Tibial artery (tissue), 4 donors: ENCODE measurements at regions not wholly inside any gene's neighbourhood (a gene's known extent, or its start where the extent isn't known, plus 50 kb on each side); places are given as distances from the start of the nearest gene placed in this dataset.
"Not testable (repeated sequence)": the region's sequence is repeated elsewhere in the genome, so short reads cannot be mapped to it uniquely, and the experiment has no call there.

Experiments used
- DNase-seq, 2 donors: peaks; one replicate each; pipeline ENCODE4 v3.0.0-alpha.2; 2019
- H3K27ac ChIP-seq, 2 donors: fragments of 200-600 bp; sonication (generic) in 1 of 2; 1 replicate in 1 of 2; 2 replicates in 1 of 2; pipeline ENCODE4 v1.5.1; 2018 to 2019; ENCODE audit warnings: mild to moderate bottlenecking in 1 of 2
- H3K27me3 ChIP-seq, 2 donors: fragments of 200-600 bp; sonication (generic) in 1 of 2; one replicate each; pipeline versions ENCODE4 v1.5.1 to v1.6.0; 2016 to 2019
- H3K36me3 ChIP-seq, 3 donors: fragments of 200-600 bp; sonication (generic) in 2 of 3; one replicate each; pipeline ENCODE4 v1.5.1; 2016 to 2019; ENCODE audit warnings: mild to moderate bottlenecking in 2 of 3
- H3K4me1 ChIP-seq, 4 donors: fragments of 200-600 bp; sonication (generic) in 2 of 4; 1 replicate in 3 of 4; 2 replicates in 1 of 4; pipeline ENCODE4 v1.5.1; 2016 to 2019
- H3K4me3 ChIP-seq, 2 donors: fragments of 200-600 bp; sonication (generic) in 1 of 2; 1 replicate in 1 of 2; 2 replicates in 1 of 2; pipeline ENCODE4 v1.5.1; 2018 to 2019; ENCODE audit warnings: mild to moderate bottlenecking in 2 of 2
- H3K9me3 ChIP-seq, 3 donors: fragments of 200-600 bp; sonication (generic) in 1 of 3; one replicate each; pipeline ENCODE4 v1.5.1; 2016 to 2019
- intact Hi-C: fragments of 100-400 bp; cut with DNase I; formaldehyde crosslinking; loops from one replicate; pipeline ENCODE4 v1.15.0; 2023; ENCODE audit warnings: low total_unique reads
- TF ChIP-seq, protein P1 (sequence below), 2 experiments: fragments of 200-600 bp in 1 of 2; fragments of 450-650 bp in 1 of 2; IDR thresholded peaks; one replicate each; pipeline ENCODE4 v1.5.1; 2017 to 2019; ENCODE audit warnings: antibody characterized with exemption in 2 of 2, mild to moderate bottlenecking in 1 of 2, moderate library complexity in 1 of 2

- Histone ChIP-seq H3K27ac (no peak overlapping the region), H3K27me3 (no peaks in the 10 kb centered on the region), H3K9me3 (peaks cover 0 to 12% (median 7%) of the 10 kb centered on the region in 3 donors), H3K36me3 (no peaks in the 10 kb centered on the region), H3K4me1 (no peaks in the 10 kb centered on the region), H3K4me3 (no peak overlapping the region)
- no peak for DNase-seq
- intact Hi-C loops = no loop called here
- TF ChIP-seq, protein P1, sequence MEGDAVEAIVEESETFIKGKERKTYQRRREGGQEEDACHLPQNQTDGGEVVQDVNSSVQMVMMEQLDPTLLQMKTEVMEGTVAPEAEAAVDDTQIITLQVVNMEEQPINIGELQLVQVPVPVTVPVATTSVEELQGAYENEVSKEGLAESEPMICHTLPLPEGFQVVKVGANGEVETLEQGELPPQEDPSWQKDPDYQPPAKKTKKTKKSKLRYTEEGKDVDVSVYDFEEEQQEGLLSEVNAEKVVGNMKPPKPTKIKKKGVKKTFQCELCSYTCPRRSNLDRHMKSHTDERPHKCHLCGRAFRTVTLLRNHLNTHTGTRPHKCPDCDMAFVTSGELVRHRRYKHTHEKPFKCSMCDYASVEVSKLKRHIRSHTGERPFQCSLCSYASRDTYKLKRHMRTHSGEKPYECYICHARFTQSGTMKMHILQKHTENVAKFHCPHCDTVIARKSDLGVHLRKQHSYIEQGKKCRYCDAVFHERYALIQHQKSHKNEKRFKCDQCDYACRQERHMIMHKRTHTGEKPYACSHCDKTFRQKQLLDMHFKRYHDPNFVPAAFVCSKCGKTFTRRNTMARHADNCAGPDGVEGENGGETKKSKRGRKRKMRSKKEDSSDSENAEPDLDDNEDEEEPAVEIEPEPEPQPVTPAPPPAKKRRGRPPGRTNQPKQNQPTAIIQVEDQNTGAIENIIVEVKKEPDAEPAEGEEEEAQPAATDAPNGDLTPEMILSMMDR (IDR thresholded peaks at IDR 0.05) = no peak
Measured at GRCh38 chr14:29403091-29403490, 524.6 kb downstream of the PRKD1 start.

DNA sequence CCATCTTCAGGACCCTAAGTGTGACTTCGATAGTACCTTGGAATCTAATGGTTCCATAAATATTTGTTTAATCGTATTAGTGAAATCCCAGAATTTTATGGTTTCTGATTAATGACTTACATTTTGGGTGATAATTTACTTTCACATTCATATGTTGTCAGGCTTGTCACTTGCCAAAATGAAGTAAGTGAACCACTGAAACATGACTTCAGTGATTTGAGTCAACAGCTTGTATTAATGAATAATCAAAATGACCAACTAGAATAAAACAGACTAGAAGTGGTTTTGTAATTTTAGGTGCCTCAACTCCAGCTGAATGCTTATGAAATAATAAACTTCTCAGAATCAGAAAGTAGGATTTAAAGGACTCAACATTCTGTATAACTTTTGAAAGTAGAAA, 517.1 kb downstream of the PRKD1 start:
- Histone ChIP-seq H3K36me3 (no peaks in the 10 kb centered on the region), H3K9me3 (peaks cover 0 to 19% (median 12%) of the 10 kb centered on the region in 3 donors), H3K4me3 (no peak overlapping the region), H3K27ac (no peak overlapping the region), H3K4me1 (no peaks in the 10 kb centered on the region), H3K27me3 (no peaks in the 10 kb centered on the region)
- TF ChIP-seq, protein P1 (IDR thresholded peaks at IDR 0.05) = no peak
- intact Hi-C loops = no loop called here
- DNase-seq = no peak

- H3K4me1 ChIP-seq, intact Hi-C loops, H3K27me3 ChIP-seq, H3K27ac ChIP-seq, H3K36me3 ChIP-seq, H3K9me3 ChIP-seq, H3K4me3 ChIP-seq, DNase-seq: not testable (repeated sequence)
Measured at GRCh38 chr14:29414931-29415330, 512.7 kb downstream of the PRKD1 start.

DNA sequence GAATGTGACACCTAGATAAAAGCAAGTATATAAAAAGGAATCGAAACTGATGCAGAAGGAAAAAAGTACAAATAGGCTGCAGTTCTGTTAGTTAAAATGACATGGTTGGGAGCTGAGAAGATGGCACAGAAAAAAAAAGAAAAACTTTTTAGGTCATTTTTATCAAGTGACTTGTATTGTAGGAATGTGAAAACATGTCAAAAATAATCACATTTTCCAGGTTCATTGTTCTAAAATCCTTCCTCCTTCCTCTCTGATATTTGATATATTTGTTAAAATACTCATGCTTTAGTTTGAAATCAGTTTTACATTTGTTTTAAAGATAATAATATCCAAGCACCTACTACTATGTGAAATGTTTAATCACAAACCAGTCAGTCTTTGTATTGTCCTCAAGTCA, 507.9 kb downstream of the PRKD1 start:
- DNase-seq = no peak
- TF ChIP-seq, protein P1 (IDR thresholded peaks at IDR 0.05) = no peak
- Histone ChIP-seq H3K4me1 (no peaks in the 10 kb centered on the region), H3K36me3 (no peaks in the 10 kb centered on the region), H3K9me3 (no peaks in the 10 kb centered on the region), H3K27ac (no peak overlapping the region), H3K27me3 (no peaks in the 10 kb centered on the region), H3K4me3 (no peak overlapping the region)
- intact Hi-C loops = no loop called here

DNA sequence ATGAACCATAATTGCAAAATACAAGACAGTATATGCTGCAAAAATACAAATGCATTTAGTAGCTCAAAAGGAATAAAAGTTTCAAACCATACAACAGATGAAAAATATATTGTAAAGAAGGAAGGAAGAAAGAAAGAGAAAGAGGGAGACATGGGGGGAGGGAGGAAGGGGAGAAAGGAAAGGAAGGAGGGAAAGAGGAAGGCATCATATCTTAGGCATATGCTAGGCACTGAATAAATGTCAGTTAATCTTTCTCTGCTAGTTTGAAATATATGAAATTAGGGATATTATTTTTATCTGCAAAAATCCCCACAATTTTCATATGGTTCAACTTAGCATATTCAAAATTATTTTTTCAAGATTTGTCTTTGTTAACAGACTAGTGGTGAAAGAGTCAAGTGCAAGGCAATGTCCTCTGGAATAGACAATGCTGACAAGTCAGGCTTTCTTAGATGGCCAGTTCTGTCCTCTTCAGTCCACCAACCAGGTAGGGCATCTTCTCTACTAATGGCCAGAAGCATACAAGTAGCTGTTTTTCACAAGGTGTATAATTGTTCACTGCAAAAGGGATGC, 506.4 kb downstream of the PRKD1 start:
- H3K9me3 ChIP-seq = no peaks in the 10 kb centered on the region

GRCh38 chr14:29425705-29426482, 501.8 kb downstream of the PRKD1 start:
- no peak for DNase-seq
- no peaks in the 10 kb centered on the region for H3K9me3 ChIP-seq
- H3K27ac ChIP-seq = no peak overlapping the region
- H3K4me3 ChIP-seq = no peak overlapping the region
- no peaks in the 10 kb centered on the region for H3K27me3 ChIP-seq
- H3K4me1 ChIP-seq = no peaks in the 10 kb centered on the region
- no peaks in the 10 kb centered on the region for H3K36me3 ChIP-seq
- TF ChIP-seq, protein P1 (IDR thresholded peaks at IDR 0.05) = no peak
- intact Hi-C loops = no loop called here

More for the DNA sequence above, 506.4 kb downstream of the PRKD1 start:
- H3K4me3 ChIP-seq = no peak overlapping the region
- no peaks in the 10 kb centered on the region for H3K4me1 ChIP-seq
- DNase-seq = no peak
- H3K36me3 ChIP-seq = no peaks in the 10 kb centered on the region
- no peak overlapping the region for H3K27ac ChIP-seq
- intact Hi-C loops = no loop called here
- no peaks in the 10 kb centered on the region for H3K27me3 ChIP-seq
- TF ChIP-seq, protein P1 (IDR thresholded peaks at IDR 0.05) = no peak
